Activated CD8-positive, alpha-beta T cell treated with anti-CD3 and anti-CD28 coated beads, Interleukin-2, amount 10 ng/mL, durations not matched to agents 7 days and 5 days (primary cell): ENCODE measurements at regions not wholly inside any gene's neighbourhood (a gene's known extent, or its start where the extent isn't known, plus 50 kb on each side); places are given as distances from the start of the nearest gene placed in this dataset.

ENCODE experiments used
- ATAC-seq: fragments of 150-1000 bp; cut with Tn5 transposase; one replicate; pipeline ENCODE4 v1.10.0; 2021; ENCODE audit warnings: moderate library complexity
- CTCF ChIA-PET: fragments of 350-600 bp; sonication (Branson Sonifier 250); formaldehyde crosslinking; loops from one replicate; lab custom pipeline; 2021; ENCODE audit warnings: antibody characterized with exemption; lab: Charles Lee
- POLR2A ChIA-PET: fragments of 350-600 bp; sonication (Branson Sonifier 250); formaldehyde crosslinking; loops from one replicate; lab custom pipeline; 2021; ENCODE audit warnings: antibody characterized with exemption; lab: Charles Lee
- DNase-seq: peaks from one replicate; pipeline ENCODE4 v3.0.0-alpha.2; 2020
- H3K27ac Mint-ChIP-seq: one replicate; pipeline ENCODE4 v1.8.0; 2021; ENCODE audit warnings: mild to moderate bottlenecking, mixed read lengths
- H3K27me3 Mint-ChIP-seq: one replicate; pipeline ENCODE4 v1.8.0; 2021; ENCODE audit warnings: low read depth, mixed read lengths
- H3K36me3 Mint-ChIP-seq: one replicate; pipeline ENCODE4 v1.8.0; 2021; ENCODE audit warnings: low read depth, mixed read lengths
- H3K4me1 Mint-ChIP-seq: one replicate; pipeline ENCODE4 v1.8.0; 2021; ENCODE audit warnings: low read depth, mixed read lengths
- H3K4me3 Mint-ChIP-seq: one replicate; pipeline ENCODE4 v1.8.0; 2021; ENCODE audit warnings: mild to moderate bottlenecking, mixed read lengths
- H3K9me3 Mint-ChIP-seq: one replicate; pipeline ENCODE4 v1.8.0; 2022; ENCODE audit warnings: mixed read lengths; ENCODE audit not compliant: insufficient read depth

GRCh38 chr11:42598341-42598740 is 713.5 kb upstream of the API5 start:
- DNase-seq (no peak), ATAC-seq (no peak)
- H3K27ac Mint-ChIP-seq = no peak overlapping the region
- H3K4me3 Mint-ChIP-seq = no peak overlapping the region
- ChIA-PET POLR2A (no interaction called here), CTCF (no interaction called here)
- no peaks in the 10 kb centered on the region for H3K27me3 Mint-ChIP-seq
- no peaks in the 10 kb centered on the region for H3K4me1 Mint-ChIP-seq
- no peaks in the 10 kb centered on the region for H3K36me3 Mint-ChIP-seq
- no peaks in the 10 kb centered on the region for H3K9me3 Mint-ChIP-seq

GRCh38 chr11:42620796-42621195 is 691.0 kb upstream of the API5 start:
- ATAC-seq = no peak
- Mint-ChIP-seq H3K9me3 (no peaks in the 10 kb centered on the region), H3K27ac (no peak overlapping the region), H3K4me1 (no peaks in the 10 kb centered on the region), H3K27me3 (no peaks in the 10 kb centered on the region), H3K4me3 (no peak overlapping the region), H3K36me3 (no peaks in the 10 kb centered on the region)
- no peak for DNase-seq
- ChIA-PET POLR2A (no interaction called here), CTCF (no interaction called here)

- ChIA-PET POLR2A (no interaction called here), CTCF (no interaction called here)
- Mint-ChIP-seq H3K4me1 (no peaks in the 10 kb centered on the region), H3K27ac (no peak overlapping the region), H3K9me3 (no peaks in the 10 kb centered on the region), H3K4me3 (no peak overlapping the region), H3K36me3 (no peaks in the 10 kb centered on the region), H3K27me3 (no peaks in the 10 kb centered on the region)
- DNase-seq (no peak), ATAC-seq (no peak)
Measured at GRCh38 chr11:42625757-42626665, 685.8 kb upstream of the API5 start.

- Mint-ChIP-seq H3K27ac (no peak overlapping the region), H3K36me3 (no peaks in the 10 kb centered on the region), H3K4me3 (no peak overlapping the region), H3K4me1 (no peaks in the 10 kb centered on the region), H3K27me3 (no peaks in the 10 kb centered on the region), H3K9me3 (no peaks in the 10 kb centered on the region)
- ChIA-PET CTCF (no interaction called here), POLR2A (no interaction called here)
- DNase-seq (no peak), ATAC-seq (no peak)
Measured at GRCh38 chr11:42631220-42631843, 680.5 kb upstream of the API5 start.

GRCh38 chr11:42646959-42647358 is 664.8 kb upstream of the API5 start:
- Mint-ChIP-seq H3K4me1 (no peaks in the 10 kb centered on the region), H3K27ac (no peak overlapping the region), H3K36me3 (no peaks in the 10 kb centered on the region), H3K4me3 (no peak overlapping the region), H3K9me3 (no peaks in the 10 kb centered on the region), H3K27me3 (no peaks in the 10 kb centered on the region)
- ATAC-seq (no peak), DNase-seq (no peak)
- ChIA-PET CTCF (no interaction called here), POLR2A (no interaction called here)

GRCh38 chr11:42647993-42648392 is 663.8 kb upstream of the API5 start:
- Mint-ChIP-seq H3K9me3 (no peaks in the 10 kb centered on the region), H3K36me3 (no peaks in the 10 kb centered on the region), H3K27me3 (no peaks in the 10 kb centered on the region), H3K4me3 (no peak overlapping the region), H3K4me1 (no peaks in the 10 kb centered on the region), H3K27ac (no peak overlapping the region)
- ChIA-PET POLR2A (no interaction called here), CTCF (interaction anchor here (1.0 kb wide), 1 partner anchor 14 kb away, joined by 3 read pairs; no protein-coding TSS in a partner anchor)
- ATAC-seq (no peak), DNase-seq (no peak)

- no peak for DNase-seq
- no peak overlapping the region for H3K27ac Mint-ChIP-seq
- H3K9me3 Mint-ChIP-seq = no peaks in the 10 kb centered on the region
- H3K27me3 Mint-ChIP-seq = no peaks in the 10 kb centered on the region
- no peaks in the 10 kb centered on the region for H3K36me3 Mint-ChIP-seq
- ChIA-PET CTCF (no interaction called here), POLR2A (no interaction called here)
- no peak overlapping the region for H3K4me3 Mint-ChIP-seq
- no peak for ATAC-seq
- H3K4me1 Mint-ChIP-seq = no peaks in the 10 kb centered on the region
Measured at GRCh38 chr11:42651621-42652020, 660.2 kb upstream of the API5 start.

GRCh38 chr11:42657169-42657568 is 654.6 kb upstream of the API5 start:
- CTCF ChIA-PET = no interaction called here
- H3K4me3 Mint-ChIP-seq = no peak overlapping the region
- H3K36me3 Mint-ChIP-seq = no peaks in the 10 kb centered on the region

GRCh38 chr11:42661942-42662341 is 649.9 kb upstream of the API5 start:
- ATAC-seq (no peak), DNase-seq (no peak)
- ChIA-PET POLR2A (no interaction called here), CTCF (interaction anchor here (1.1 kb wide), 1 partner anchor 14 kb away, joined by 3 read pairs; no protein-coding TSS in a partner anchor)
- Mint-ChIP-seq H3K4me1 (no peaks in the 10 kb centered on the region), H3K27me3 (no peaks in the 10 kb centered on the region), H3K27ac (no peak overlapping the region), H3K36me3 (no peaks in the 10 kb centered on the region), H3K9me3 (peaks cover 3% of the 10 kb centered on the region), H3K4me3 (no peak overlapping the region)

More at GRCh38 chr11:42657169-42657568, 654.6 kb upstream of the API5 start:
- POLR2A ChIA-PET = no interaction called here
- H3K27me3 Mint-ChIP-seq = no peaks in the 10 kb centered on the region
- ATAC-seq (no peak), DNase-seq (no peak)
- no peak overlapping the region for H3K27ac Mint-ChIP-seq
- H3K4me1 Mint-ChIP-seq = no peaks in the 10 kb centered on the region
- peaks cover 3% of the 10 kb centered on the region for H3K9me3 Mint-ChIP-seq

- H3K4me1 Mint-ChIP-seq = no peaks in the 10 kb centered on the region
- no peaks in the 10 kb centered on the region for H3K36me3 Mint-ChIP-seq
- no peak overlapping the region for H3K4me3 Mint-ChIP-seq
- DNase-seq (no peak), ATAC-seq (no peak)
- no peaks in the 10 kb centered on the region for H3K27me3 Mint-ChIP-seq
- POLR2A ChIA-PET = no interaction called here
- CTCF ChIA-PET = no interaction called here
- peaks cover 5% of the 10 kb centered on the region for H3K9me3 Mint-ChIP-seq
- H3K27ac Mint-ChIP-seq = no peak overlapping the region
Measured at GRCh38 chr11:42669248-42669976, 642.4 kb upstream of the API5 start.

GRCh38 chr11:42674436-42674835 is 637.4 kb upstream of the API5 start:
- CTCF ChIA-PET = no interaction called here
- Mint-ChIP-seq H3K4me1 (no peaks in the 10 kb centered on the region), H3K36me3 (no peaks in the 10 kb centered on the region), H3K9me3 (peaks cover 5% of the 10 kb centered on the region), H3K27me3 (no peaks in the 10 kb centered on the region), H3K27ac (no peak overlapping the region), H3K4me3 (no peak overlapping the region)
- DNase-seq (no peak), ATAC-seq (no peak)
- POLR2A ChIA-PET = no interaction called here

- Mint-ChIP-seq H3K27ac (no peak overlapping the region), H3K36me3 (no peaks in the 10 kb centered on the region), H3K4me3 (no peak overlapping the region), H3K9me3 (peaks cover 10% of the 10 kb centered on the region), H3K4me1 (no peaks in the 10 kb centered on the region), H3K27me3 (no peaks in the 10 kb centered on the region)
- CTCF ChIA-PET = interaction anchor here (0.9 kb wide), 1 partner anchor 9 kb away, joined by 4 read pairs; no protein-coding TSS in a partner anchor
- DNase-seq = no peak
- ATAC-seq = no peak
- POLR2A ChIA-PET = no interaction called here
Measured at GRCh38 chr11:42707541-42707940, 604.3 kb upstream of the API5 start.
